CD14-positive monocyte (primary cell): ENCODE measurements at regions not wholly inside any gene's neighbourhood (a gene's known extent, or its start where the extent isn't known, plus 50 kb on each side); places are given as distances from the start of the nearest gene placed in this dataset.

ENCODE experiments used
- DNase-seq, 3 donors: peaks; one replicate each; pipeline ENCODE4 v3.0.0-alpha.2; 2011 to 2022
- H2AFZ ChIP-seq: 2 replicates; pipeline ENCODE4 v1.6.0; 2012; ENCODE audit warnings: mild to moderate bottlenecking, low read depth, low read length, inconsistent platforms; ENCODE audit not compliant: insufficient read depth, poor library complexity, severe bottlenecking
- H3K27ac ChIP-seq, 2 donors: 1 replicate in 1 of 2; 2 replicates in 1 of 2; pipeline ENCODE4 v1.5.1; 2012 to 2013; ENCODE audit warnings: low read length in 2 of 2, control low read depth in 1 of 2, inconsistent platforms in 1 of 2, low read depth in 1 of 2, mild to moderate bottlenecking in 1 of 2
- H3K27me3 ChIP-seq, 2 donors: one replicate each; pipeline versions ENCODE4 v1.6.0 to v1.6.1; 2011 to 2013; ENCODE audit warnings: low read length in 2 of 2; ENCODE audit not compliant: control insufficient read depth in 2 of 2, insufficient read depth in 2 of 2
- H3K36me3 ChIP-seq, 2 donors: replicated peaks in 1 of 2; 1 replicate in 1 of 2; 2 replicates in 1 of 2; pipeline versions ENCODE4 v1.5.1 to v1.6.1; 2012 to 2013; ENCODE audit warnings: low read length in 2 of 2, control low read depth in 1 of 2, inconsistent platforms in 1 of 2, mild to moderate bottlenecking in 1 of 2; ENCODE audit not compliant: insufficient read depth in 2 of 2, control insufficient read depth in 1 of 2
- H3K4me1 ChIP-seq, 2 donors: 1 replicate in 1 of 2; 2 replicates in 1 of 2; pipeline versions ENCODE4 v1.5.1 to v1.6.1; 2012 to 2013; ENCODE audit warnings: low read length in 2 of 2, control low read depth in 1 of 2, inconsistent platforms in 1 of 2, mild to moderate bottlenecking in 1 of 2, moderate library complexity in 1 of 2; ENCODE audit not compliant: insufficient read depth in 2 of 2, control insufficient read depth in 1 of 2
- H3K4me2 ChIP-seq: replicated peaks from 2 replicates; pipeline ENCODE3; 2012; ENCODE audit warnings: low read length, moderate library complexity, mild to moderate bottlenecking; ENCODE audit not compliant: poor library complexity, severe bottlenecking; ENCODE audit errors: extremely low read depth
- H3K4me3 ChIP-seq, 3 experiments: fragments of 200-600 bp in 1 of 3; sonication (generic) in 1 of 3; replicated peaks in 1 of 3; 1 replicate in 2 of 3; 2 replicates in 1 of 3; pipeline ENCODE4 v1.5.1; 2011 to 2013; ENCODE audit warnings: low read length in 3 of 3, mild to moderate bottlenecking in 3 of 3, control low read depth in 2 of 3, low read depth in 2 of 3, inconsistent platforms in 1 of 3, moderate library complexity in 1 of 3
- H3K79me2 ChIP-seq: 2 replicates; pipeline ENCODE4 v1.6.0; 2012; ENCODE audit warnings: mild to moderate bottlenecking, control low read depth, inconsistent platforms, low read length, moderate library complexity; ENCODE audit not compliant: insufficient read depth
- H3K9ac ChIP-seq: 2 replicates; pipeline ENCODE4 v1.6.0; 2017; ENCODE audit warnings: low read length, mild to moderate bottlenecking; ENCODE audit not compliant: insufficient read depth, poor library complexity, severe bottlenecking
- H3K9me3 ChIP-seq, 2 donors: replicated peaks in 1 of 2; 1 replicate in 1 of 2; 2 replicates in 1 of 2; pipeline versions ENCODE4 v1.5.1 to v1.6.1; 2012 to 2013; ENCODE audit warnings: low read length in 2 of 2, control low read depth in 1 of 2; ENCODE audit not compliant: control insufficient read depth in 1 of 2, insufficient read depth in 1 of 2
- H4K20me1 ChIP-seq: 2 replicates; pipeline ENCODE4 v1.6.0; 2012; ENCODE audit warnings: mild to moderate bottlenecking, low read length, control low read depth, moderate library complexity; ENCODE audit not compliant: insufficient read depth
- H3K27ac Mint-ChIP-seq, 7 donors: one replicate each; pipeline ENCODE4 v1.8.0; 2020; ENCODE audit warnings: mild to moderate bottlenecking in 7 of 7, mixed read lengths in 7 of 7, moderate library complexity in 6 of 7, inconsistent platforms in 2 of 7
- H3K27me3 Mint-ChIP-seq, 3 donors: one replicate each; pipeline ENCODE4 v1.8.0; 2021 to 2022; ENCODE audit warnings: low read depth in 3 of 3, mild to moderate bottlenecking in 3 of 3, mixed read lengths in 3 of 3, moderate library complexity in 3 of 3, inconsistent platforms in 1 of 3
- H3K36me3 Mint-ChIP-seq, 2 donors: one replicate each; pipeline ENCODE4 v1.8.0; 2020; ENCODE audit warnings: mixed read lengths in 2 of 2, inconsistent platforms in 1 of 2, mild to moderate bottlenecking in 1 of 2
- H3K4me1 Mint-ChIP-seq: one replicate; pipeline ENCODE4 v1.8.0; 2020; ENCODE audit warnings: mild to moderate bottlenecking, mixed read lengths
- H3K4me3 Mint-ChIP-seq, 2 donors: one replicate each; pipeline ENCODE4 v1.8.0; 2020; ENCODE audit warnings: mild to moderate bottlenecking in 2 of 2, mixed read lengths in 2 of 2, moderate library complexity in 1 of 2
- H3K9me3 Mint-ChIP-seq, 7 donors: one replicate each; pipeline ENCODE4 v1.8.0; 2020 to 2022; ENCODE audit warnings: mixed read lengths in 7 of 7, mild to moderate bottlenecking in 6 of 7, moderate library complexity in 6 of 7, inconsistent platforms in 2 of 7
- CTCF ChIP-seq: fragments of 200-600 bp; IDR thresholded peaks from one replicate; pipeline ENCODE4 v1.8.0; 2022; ENCODE audit warnings: antibody characterized with exemption, mild to moderate bottlenecking
- WGBS: methylation state at CpG from one replicate; pipeline ENCODE4 v1.1.5; 2013; ENCODE audit warnings: missing lambda C conversion rate; ENCODE audit not compliant: insufficient coverage; 5-methylcytosine and 5-hydroxymethylcytosine counted together
- intact Hi-C, 2 donors: fragments of 100-400 bp; cut with micrococcal nuclease; formaldehyde crosslinking; loops; one replicate each; pipeline versions ENCODE4 v1.15.0 to v1.15.1; 2023

GRCh38 chr2:55986700-55987440, 63.3 kb upstream of the EFEMP1 start:
- H3K27ac Mint-ChIP-seq, result no peak overlapping the region
- Histone ChIP-seq H3K27me3 (peaks cover 3 to 4% of the 10 kb centered on the region in 2 donors), H3K4me1 (peaks cover 10% of the 10 kb centered on the region in 2 donors), H3K36me3 (no peaks in the 10 kb centered on the region), H3K4me3 (no peak overlapping the region), H3K9me3 (no peaks in the 10 kb centered on the region), H3K4me2 (no peak overlapping the region), H3K79me2 (no peaks in the 10 kb centered on the region), H2AFZ (no peak overlapping the region), H3K9ac (no peak overlapping the region), H4K20me1 (no peaks in the 10 kb centered on the region), H3K27ac (no peak overlapping the region)
- peaks cover 0 to 2% (median 0%) of the 10 kb centered on the region in 7 donors for H3K9me3 Mint-ChIP-seq
- intact Hi-C loops, result no loop called here
- peaks cover 11% of the 10 kb centered on the region for H3K4me1 Mint-ChIP-seq
- TF ChIP-seq CTCF, result no peak
- DNase-seq, result no peak
- H3K36me3 Mint-ChIP-seq, result no peaks in the 10 kb centered on the region
- H3K4me3 Mint-ChIP-seq, result no peak overlapping the region
- peaks cover 0 to 9% (median 5%) of the 10 kb centered on the region in 3 donors for H3K27me3 Mint-ChIP-seq

GRCh38 chr2:55989405-55989804, 65.8 kb upstream of the EFEMP1 start:
- Histone ChIP-seq H3K4me2 (no peak overlapping the region), H3K79me2 (no peaks in the 10 kb centered on the region), H3K4me3 (no peak overlapping the region), H3K27me3 (peaks cover 0 to 3% of the 10 kb centered on the region in 2 donors), H3K27ac (no peak overlapping the region), H4K20me1 (no peaks in the 10 kb centered on the region), H2AFZ (no peak overlapping the region), H3K9ac (no peak overlapping the region), H3K4me1 (peaks cover 10% of the 10 kb centered on the region in 2 donors), H3K36me3 (no peaks in the 10 kb centered on the region), H3K9me3 (no peaks in the 10 kb centered on the region)
- H3K4me3 Mint-ChIP-seq, result no peak overlapping the region
- 80% methylated on average over 1 of the region's 7 CpGs for WGBS
- H3K4me1 Mint-ChIP-seq, result peaks cover 11% of the 10 kb centered on the region
- no peaks in the 10 kb centered on the region for H3K36me3 Mint-ChIP-seq
- peaks cover 7 to 9% (median 7%) of the 10 kb centered on the region in 3 donors for H3K27me3 Mint-ChIP-seq
- H3K27ac Mint-ChIP-seq, result no peak overlapping the region
- intact Hi-C loops, result no loop called here
- H3K9me3 Mint-ChIP-seq, result peaks cover 0 to 2% (median 0%) of the 10 kb centered on the region in 7 donors
- no peak for TF ChIP-seq CTCF
- DNase-seq, result no peak
